GM23338 (cell line): ENCODE measurements at regions not wholly inside any gene's neighbourhood (a gene's known extent, or its start where the extent isn't known, plus 50 kb on each side); places are given as distances from the start of the nearest gene placed in this dataset.

Experiments
- ATAC-seq: fragments of 200-7000 bp; cut with Tn5 transposase; 3 replicates; pipeline ENCODE4 v1.9.1; 2020
- DNase-seq: peaks from one replicate; pipeline ENCODE4 v3.0.0-alpha.2; 2015; ENCODE audit warnings: low spot score
- H2AFZ ChIP-seq: fragments of 200-600 bp; sonication (generic); 2 replicates; pipeline ENCODE4 v1.8.0; 2016; ENCODE audit warnings: antibody characterized with exemption, mild to moderate bottlenecking, moderate library complexity
- H3F3A ChIP-seq: fragments of 200-600 bp; sonication (generic); replicated peaks from 2 replicates; pipeline ENCODE4 v1.8.0; 2017; ENCODE audit warnings: antibody characterized with exemption, mixed run types, low read depth
- H3K27ac ChIP-seq: fragments of 200-600 bp; sonication (generic); 2 replicates; pipeline ENCODE4 v1.6.1; 2016; ENCODE audit warnings: low read depth
- H3K27me3 ChIP-seq: fragments of 200-600 bp; sonication (generic); 2 replicates; pipeline ENCODE4 v1.8.0; 2016; ENCODE audit warnings: mild to moderate bottlenecking, mixed run types, moderate library complexity; ENCODE audit not compliant: insufficient read depth
- H3K36me3 ChIP-seq: fragments of 200-600 bp; sonication (generic); 2 replicates; pipeline ENCODE4 v1.8.0; 2016; ENCODE audit warnings: mild to moderate bottlenecking; ENCODE audit not compliant: insufficient read depth
- H3K4me1 ChIP-seq: fragments of 200-600 bp; sonication (generic); 2 replicates; pipeline ENCODE4 v1.8.0; 2016; ENCODE audit warnings: mild to moderate bottlenecking, moderate library complexity; ENCODE audit not compliant: insufficient read depth
- H3K4me2 ChIP-seq: fragments of 200-600 bp; sonication (generic); 2 replicates; pipeline ENCODE4 v1.7.1; 2017; ENCODE audit warnings: mixed run types
- H3K4me3 ChIP-seq: fragments of 200-600 bp; sonication (generic); 2 replicates; pipeline ENCODE4 v1.6.1; 2016; ENCODE audit warnings: mixed run types
- H3K79me2 ChIP-seq: fragments of 200-600 bp; sonication (generic); replicated peaks from 2 replicates; pipeline ENCODE4 v1.8.0; 2017; ENCODE audit warnings: mild to moderate bottlenecking; ENCODE audit not compliant: insufficient read depth
- H3K9me2 ChIP-seq: fragments of 200-600 bp; sonication (generic); 2 replicates; pipeline ENCODE4 v1.8.0; 2017; ENCODE audit not compliant: insufficient read depth
- H4K20me1 ChIP-seq: fragments of 200-600 bp; sonication (generic); replicated peaks from 2 replicates; pipeline ENCODE4 v1.8.0; 2017; ENCODE audit warnings: mild to moderate bottlenecking; ENCODE audit not compliant: insufficient read depth
- H3K27ac Mint-ChIP-seq: 2 replicates; pipeline ENCODE4 v1.8.0; 2020; ENCODE audit warnings: inconsistent platforms, mild to moderate bottlenecking, moderate library complexity, mixed read lengths
- H3K27me3 Mint-ChIP-seq: 3 replicates; pipeline ENCODE4 v1.8.0; 2022; ENCODE audit warnings: low read depth, mild to moderate bottlenecking, moderate library complexity, mixed read lengths, inconsistent platforms; ENCODE audit not compliant: insufficient read depth, poor library complexity
- H3K36me3 Mint-ChIP-seq: 3 replicates; pipeline ENCODE4 v1.8.0; 2021; ENCODE audit warnings: low read depth, mild to moderate bottlenecking, inconsistent platforms, moderate library complexity, mixed read lengths
- H3K4me1 Mint-ChIP-seq: 3 replicates; pipeline ENCODE4 v1.8.0; 2020; ENCODE audit warnings: mild to moderate bottlenecking, inconsistent platforms, mixed read lengths
- H3K4me3 Mint-ChIP-seq: 3 replicates; pipeline ENCODE4 v1.8.0; 2021; ENCODE audit warnings: moderate library complexity, mild to moderate bottlenecking, inconsistent platforms, mixed read lengths
- H3K9me3 Mint-ChIP-seq: 3 replicates; pipeline ENCODE4 v1.8.0; 2020; ENCODE audit warnings: moderate library complexity, mild to moderate bottlenecking, inconsistent platforms, mixed read lengths
- CREB1 ChIP-seq: fragments of 250-450 bp; sonication (Bioruptor Pico); IDR thresholded peaks from 2 replicates; pipeline ENCODE4 v1.5.0; 2020; ENCODE audit warnings: low read depth, mild to moderate bottlenecking, moderate library complexity
- POLR2AphosphoS5 ChIP-seq: IDR thresholded peaks from 2 replicates; pipeline ENCODE4 v1.6.1; 2016; ENCODE audit warnings: antibody characterized with exemption, low read depth
- STAT1 ChIP-seq: IDR thresholded peaks from one replicate; pipeline ENCODE4 v1.6.1; 2016; ENCODE audit warnings: antibody characterized with exemption; ENCODE audit not compliant: unreplicated experiment
- ZNF114 ChIP-seq: fragments of 250-450 bp; sonication (Bioruptor Pico); IDR thresholded peaks from 2 replicates; pipeline ENCODE4 v1.5.0; 2020; ENCODE audit warnings: mild to moderate bottlenecking, moderate library complexity
- ZNF331 ChIP-seq: fragments of 250-450 bp; sonication (Bioruptor Pico); IDR thresholded peaks from 2 replicates; pipeline ENCODE4 v1.5.0; 2020; ENCODE audit warnings: low read depth, mild to moderate bottlenecking, moderate library complexity
- TF ChIP-seq, protein P1 (sequence below): IDR thresholded peaks from one replicate; pipeline ENCODE4 v1.6.1; 2018; ENCODE audit warnings: antibody characterized with exemption; ENCODE audit not compliant: unreplicated experiment
- TF ChIP-seq, protein P2 (sequence below): fragments of 250-450 bp; sonication (Bioruptor Pico); IDR thresholded peaks from 2 replicates; pipeline ENCODE4 v1.5.0; 2020; ENCODE audit warnings: mild to moderate bottlenecking, moderate library complexity
- TF ChIP-seq, protein P3 (sequence below): IDR thresholded peaks from 2 replicates; pipeline ENCODE4 v1.6.1; 2016; ENCODE audit warnings: antibody characterized with exemption

DNA sequence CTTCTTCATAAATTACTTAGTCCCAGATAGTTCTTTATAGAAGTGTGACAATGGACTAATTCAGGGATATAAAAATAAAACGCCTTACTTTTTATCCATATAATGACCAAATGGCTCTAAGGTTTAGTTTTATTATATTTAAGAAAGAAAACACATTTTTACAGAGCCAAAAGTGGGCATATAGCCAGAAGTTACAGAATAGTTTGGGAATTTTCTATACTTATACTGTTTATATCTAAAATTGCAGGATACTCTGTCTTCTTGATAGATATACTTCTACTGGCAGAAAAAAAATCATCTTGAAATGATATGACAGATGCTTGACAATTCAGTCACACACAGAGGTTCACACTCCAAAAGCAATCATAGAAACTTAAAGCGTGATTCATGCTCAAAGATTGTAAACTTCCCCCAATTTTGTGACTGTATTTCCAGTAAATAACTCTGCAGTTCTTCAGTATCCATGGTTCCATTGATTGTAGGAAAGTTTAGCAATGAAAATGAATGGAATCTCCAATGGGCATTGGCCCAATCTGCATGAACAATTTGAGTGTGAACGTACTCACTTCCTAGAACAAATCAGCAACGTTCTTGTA is 307.8 kb downstream of the NOVA1 start (continued):
- TF ChIP-seq, protein P1, sequence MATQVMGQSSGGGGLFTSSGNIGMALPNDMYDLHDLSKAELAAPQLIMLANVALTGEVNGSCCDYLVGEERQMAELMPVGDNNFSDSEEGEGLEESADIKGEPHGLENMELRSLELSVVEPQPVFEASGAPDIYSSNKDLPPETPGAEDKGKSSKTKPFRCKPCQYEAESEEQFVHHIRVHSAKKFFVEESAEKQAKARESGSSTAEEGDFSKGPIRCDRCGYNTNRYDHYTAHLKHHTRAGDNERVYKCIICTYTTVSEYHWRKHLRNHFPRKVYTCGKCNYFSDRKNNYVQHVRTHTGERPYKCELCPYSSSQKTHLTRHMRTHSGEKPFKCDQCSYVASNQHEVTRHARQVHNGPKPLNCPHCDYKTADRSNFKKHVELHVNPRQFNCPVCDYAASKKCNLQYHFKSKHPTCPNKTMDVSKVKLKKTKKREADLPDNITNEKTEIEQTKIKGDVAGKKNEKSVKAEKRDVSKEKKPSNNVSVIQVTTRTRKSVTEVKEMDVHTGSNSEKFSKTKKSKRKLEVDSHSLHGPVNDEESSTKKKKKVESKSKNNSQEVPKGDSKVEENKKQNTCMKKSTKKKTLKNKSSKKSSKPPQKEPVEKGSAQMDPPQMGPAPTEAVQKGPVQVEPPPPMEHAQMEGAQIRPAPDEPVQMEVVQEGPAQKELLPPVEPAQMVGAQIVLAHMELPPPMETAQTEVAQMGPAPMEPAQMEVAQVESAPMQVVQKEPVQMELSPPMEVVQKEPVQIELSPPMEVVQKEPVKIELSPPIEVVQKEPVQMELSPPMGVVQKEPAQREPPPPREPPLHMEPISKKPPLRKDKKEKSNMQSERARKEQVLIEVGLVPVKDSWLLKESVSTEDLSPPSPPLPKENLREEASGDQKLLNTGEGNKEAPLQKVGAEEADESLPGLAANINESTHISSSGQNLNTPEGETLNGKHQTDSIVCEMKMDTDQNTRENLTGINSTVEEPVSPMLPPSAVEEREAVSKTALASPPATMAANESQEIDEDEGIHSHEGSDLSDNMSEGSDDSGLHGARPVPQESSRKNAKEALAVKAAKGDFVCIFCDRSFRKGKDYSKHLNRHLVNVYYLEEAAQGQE, result no peak
- TF ChIP-seq, protein P2, sequence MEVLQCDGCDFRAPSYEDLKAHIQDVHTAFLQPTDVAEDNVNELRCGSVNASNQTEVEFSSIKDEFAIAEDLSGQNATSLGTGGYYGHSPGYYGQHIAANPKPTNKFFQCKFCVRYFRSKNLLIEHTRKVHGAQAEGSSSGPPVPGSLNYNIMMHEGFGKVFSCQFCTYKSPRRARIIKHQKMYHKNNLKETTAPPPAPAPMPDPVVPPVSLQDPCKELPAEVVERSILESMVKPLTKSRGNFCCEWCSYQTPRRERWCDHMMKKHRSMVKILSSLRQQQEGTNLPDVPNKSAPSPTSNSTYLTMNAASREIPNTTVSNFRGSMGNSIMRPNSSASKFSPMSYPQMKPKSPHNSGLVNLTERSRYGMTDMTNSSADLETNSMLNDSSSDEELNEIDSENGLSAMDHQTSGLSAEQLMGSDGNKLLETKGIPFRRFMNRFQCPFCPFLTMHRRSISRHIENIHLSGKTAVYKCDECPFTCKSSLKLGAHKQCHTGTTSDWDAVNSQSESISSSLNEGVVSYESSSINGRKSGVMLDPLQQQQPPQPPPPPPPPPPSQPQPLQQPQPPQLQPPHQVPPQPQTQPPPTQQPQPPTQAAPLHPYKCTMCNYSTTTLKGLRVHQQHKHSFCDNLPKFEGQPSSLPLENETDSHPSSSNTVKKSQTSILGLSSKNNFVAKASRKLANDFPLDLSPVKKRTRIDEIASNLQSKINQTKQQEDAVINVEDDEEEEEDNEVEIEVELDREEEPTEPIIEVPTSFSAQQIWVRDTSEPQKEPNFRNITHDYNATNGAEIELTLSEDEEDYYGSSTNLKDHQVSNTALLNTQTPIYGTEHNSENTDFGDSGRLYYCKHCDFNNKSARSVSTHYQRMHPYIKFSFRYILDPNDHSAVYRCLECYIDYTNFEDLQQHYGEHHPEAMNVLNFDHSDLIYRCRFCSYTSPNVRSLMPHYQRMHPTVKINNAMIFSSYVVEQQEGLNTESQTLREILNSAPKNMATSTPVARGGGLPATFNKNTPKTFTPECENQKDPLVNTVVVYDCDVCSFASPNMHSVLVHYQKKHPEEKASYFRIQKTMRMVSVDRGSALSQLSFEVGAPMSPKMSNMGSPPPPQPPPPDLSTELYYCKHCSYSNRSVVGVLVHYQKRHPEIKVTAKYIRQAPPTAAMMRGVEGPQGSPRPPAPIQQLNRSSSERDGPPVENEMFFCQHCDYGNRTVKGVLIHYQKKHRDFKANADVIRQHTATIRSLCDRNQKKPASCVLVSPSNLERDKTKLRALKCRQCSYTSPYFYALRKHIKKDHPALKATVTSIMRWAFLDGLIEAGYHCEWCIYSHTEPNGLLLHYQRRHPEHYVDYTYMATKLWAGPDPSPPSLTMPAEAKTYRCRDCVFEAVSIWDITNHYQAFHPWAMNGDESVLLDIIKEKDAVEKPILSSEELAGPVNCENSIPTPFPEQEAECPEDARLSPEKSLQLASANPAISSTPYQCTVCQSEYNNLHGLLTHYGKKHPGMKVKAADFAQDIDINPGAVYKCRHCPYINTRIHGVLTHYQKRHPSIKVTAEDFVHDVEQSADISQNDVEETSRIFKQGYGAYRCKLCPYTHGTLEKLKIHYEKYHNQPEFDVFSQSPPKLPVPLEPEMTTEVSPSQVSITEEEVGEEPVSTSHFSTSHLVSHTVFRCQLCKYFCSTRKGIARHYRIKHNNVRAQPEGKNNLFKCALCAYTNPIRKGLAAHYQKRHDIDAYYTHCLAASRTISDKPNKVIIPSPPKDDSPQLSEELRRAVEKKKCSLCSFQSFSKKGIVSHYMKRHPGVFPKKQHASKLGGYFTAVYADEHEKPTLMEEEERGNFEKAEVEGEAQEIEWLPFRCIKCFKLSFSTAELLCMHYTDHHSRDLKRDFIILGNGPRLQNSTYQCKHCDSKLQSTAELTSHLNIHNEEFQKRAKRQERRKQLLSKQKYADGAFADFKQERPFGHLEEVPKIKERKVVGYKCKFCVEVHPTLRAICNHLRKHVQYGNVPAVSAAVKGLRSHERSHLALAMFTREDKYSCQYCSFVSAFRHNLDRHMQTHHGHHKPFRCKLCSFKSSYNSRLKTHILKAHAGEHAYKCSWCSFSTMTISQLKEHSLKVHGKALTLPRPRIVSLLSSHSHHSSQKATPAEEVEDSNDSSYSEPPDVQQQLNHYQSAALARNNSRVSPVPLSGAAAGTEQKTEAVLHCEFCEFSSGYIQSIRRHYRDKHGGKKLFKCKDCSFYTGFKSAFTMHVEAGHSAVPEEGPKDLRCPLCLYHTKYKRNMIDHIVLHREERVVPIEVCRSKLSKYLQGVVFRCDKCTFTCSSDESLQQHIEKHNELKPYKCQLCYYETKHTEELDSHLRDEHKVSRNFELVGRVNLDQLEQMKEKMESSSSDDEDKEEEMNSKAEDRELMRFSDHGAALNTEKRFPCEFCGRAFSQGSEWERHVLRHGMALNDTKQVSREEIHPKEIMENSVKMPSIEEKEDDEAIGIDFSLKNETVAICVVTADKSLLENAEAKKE, result no peak

DNA sequence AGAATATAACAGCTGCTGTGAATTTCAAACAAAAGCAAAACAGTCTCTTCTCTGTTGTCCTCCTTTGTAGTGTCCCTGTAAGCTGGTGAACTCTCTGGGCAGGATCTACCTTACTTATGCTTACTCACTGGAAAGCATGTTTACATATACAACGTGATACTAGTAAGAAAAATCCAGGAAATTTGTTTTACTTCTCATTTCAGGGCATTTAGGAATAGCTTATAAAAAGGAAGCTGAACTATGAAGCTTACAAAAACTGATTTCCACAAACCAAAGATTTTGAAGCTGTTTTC is 311.0 kb downstream of the NOVA1 start:
- peaks cover 5% of the 10 kb centered on the region for H3K27me3 Mint-ChIP-seq
- H3K4me1 ChIP-seq, result peaks cover 19% of the 10 kb centered on the region
- H3F3A ChIP-seq, result no peaks in the 10 kb centered on the region
- no peak overlapping the region for H3K4me2 ChIP-seq
- H3K27ac Mint-ChIP-seq, result no peak overlapping the region
- H3K36me3 ChIP-seq, result no peaks in the 10 kb centered on the region
- no peaks in the 10 kb centered on the region; the same call in 2 of the 3 replicates for H3K9me3 Mint-ChIP-seq
- peak overlapping the region; percentile 39; the same call in 1 of the 2 replicates for H2AFZ ChIP-seq
- no peaks in the 10 kb centered on the region for H4K20me1 ChIP-seq
- no peak overlapping the region for H3K4me3 ChIP-seq
- no peak for DNase-seq
- peaks cover 17% of the 10 kb centered on the region for H3K4me1 Mint-ChIP-seq
- no peak for ATAC-seq
- no peak overlapping the region for H3K27ac ChIP-seq
- H3K36me3 Mint-ChIP-seq, result no peaks in the 10 kb centered on the region
- no peak overlapping the region for H3K4me3 Mint-ChIP-seq
- no peaks in the 10 kb centered on the region; the same call in 1 of the 2 replicates for H3K9me2 ChIP-seq
- H3K27me3 ChIP-seq, result no peaks in the 10 kb centered on the region
- H3K79me2 ChIP-seq, result no peaks in the 10 kb centered on the region
- TF ChIP-seq CREB1 (CRISPR knock-in tag), result no peak
- TF ChIP-seq, protein P1, result no peak
- TF ChIP-seq STAT1, result no peak
- no peak for TF ChIP-seq ZNF114
- TF ChIP-seq, protein P3, sequence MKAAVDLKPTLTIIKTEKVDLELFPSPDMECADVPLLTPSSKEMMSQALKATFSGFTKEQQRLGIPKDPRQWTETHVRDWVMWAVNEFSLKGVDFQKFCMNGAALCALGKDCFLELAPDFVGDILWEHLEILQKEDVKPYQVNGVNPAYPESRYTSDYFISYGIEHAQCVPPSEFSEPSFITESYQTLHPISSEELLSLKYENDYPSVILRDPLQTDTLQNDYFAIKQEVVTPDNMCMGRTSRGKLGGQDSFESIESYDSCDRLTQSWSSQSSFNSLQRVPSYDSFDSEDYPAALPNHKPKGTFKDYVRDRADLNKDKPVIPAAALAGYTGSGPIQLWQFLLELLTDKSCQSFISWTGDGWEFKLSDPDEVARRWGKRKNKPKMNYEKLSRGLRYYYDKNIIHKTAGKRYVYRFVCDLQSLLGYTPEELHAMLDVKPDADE, result no peak
- no peak for TF ChIP-seq POLR2AphosphoS5
- no peak for TF ChIP-seq ZNF331
